ENCODE measurements at regions not wholly inside any gene's neighbourhood (a gene's known extent, or its start where the extent isn't known, plus 50 kb on each side); places are given as distances from the start of the nearest gene placed in this dataset.

DNA sequence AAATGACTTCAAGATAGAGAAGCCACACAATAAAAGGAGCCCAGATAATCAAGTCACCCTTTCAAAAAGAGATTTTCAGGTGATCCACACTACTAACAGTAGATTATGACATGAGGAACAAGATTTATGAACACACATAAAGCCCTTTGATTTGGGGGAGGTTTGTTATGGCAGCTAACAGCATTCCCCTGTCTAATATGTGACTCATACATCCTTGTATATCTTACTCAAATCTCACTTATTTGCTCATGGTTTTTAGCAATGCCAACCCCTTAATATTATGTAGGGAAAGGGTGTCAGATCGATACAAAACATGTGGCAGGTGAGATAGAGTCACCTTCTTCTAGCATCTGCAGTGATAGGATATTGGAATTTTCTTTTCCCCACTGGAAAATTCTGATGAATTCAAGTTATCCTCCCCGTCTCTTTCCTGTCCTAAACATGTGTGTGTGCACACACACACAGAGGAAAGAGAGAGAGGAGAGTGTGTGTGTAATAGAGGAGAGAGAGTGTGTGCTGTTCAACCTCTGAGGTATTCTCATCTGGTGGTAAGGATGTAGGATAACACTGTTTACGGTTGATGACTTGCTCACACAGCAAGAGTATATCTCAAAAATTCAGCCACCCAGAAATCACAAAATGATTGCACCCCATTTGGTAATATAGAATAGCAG, 319.9 kb downstream of the KCNC2 start:
- TF ChIP-seq, protein P1, sequence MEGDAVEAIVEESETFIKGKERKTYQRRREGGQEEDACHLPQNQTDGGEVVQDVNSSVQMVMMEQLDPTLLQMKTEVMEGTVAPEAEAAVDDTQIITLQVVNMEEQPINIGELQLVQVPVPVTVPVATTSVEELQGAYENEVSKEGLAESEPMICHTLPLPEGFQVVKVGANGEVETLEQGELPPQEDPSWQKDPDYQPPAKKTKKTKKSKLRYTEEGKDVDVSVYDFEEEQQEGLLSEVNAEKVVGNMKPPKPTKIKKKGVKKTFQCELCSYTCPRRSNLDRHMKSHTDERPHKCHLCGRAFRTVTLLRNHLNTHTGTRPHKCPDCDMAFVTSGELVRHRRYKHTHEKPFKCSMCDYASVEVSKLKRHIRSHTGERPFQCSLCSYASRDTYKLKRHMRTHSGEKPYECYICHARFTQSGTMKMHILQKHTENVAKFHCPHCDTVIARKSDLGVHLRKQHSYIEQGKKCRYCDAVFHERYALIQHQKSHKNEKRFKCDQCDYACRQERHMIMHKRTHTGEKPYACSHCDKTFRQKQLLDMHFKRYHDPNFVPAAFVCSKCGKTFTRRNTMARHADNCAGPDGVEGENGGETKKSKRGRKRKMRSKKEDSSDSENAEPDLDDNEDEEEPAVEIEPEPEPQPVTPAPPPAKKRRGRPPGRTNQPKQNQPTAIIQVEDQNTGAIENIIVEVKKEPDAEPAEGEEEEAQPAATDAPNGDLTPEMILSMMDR (IDR thresholded peaks at IDR 0.05; ENCODE audit: low read depth, low read length): no peak
- TF ChIP-seq, protein P2, sequence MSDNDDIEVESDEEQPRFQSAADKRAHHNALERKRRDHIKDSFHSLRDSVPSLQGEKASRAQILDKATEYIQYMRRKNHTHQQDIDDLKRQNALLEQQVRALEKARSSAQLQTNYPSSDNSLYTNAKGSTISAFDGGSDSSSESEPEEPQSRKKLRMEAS (IDR thresholded peaks at IDR 0.05; ENCODE audit: low read depth, low read length): no peak
- no peak for TF ChIP-seq POLR2A (IDR thresholded peaks at IDR 0.05; ENCODE audit: extremely low read depth, insufficient read length)

Measured in NB4 (cell line).